HG02642 (cell line): ENCODE measurements at regions not wholly inside any gene's neighbourhood (a gene's known extent, or its start where the extent isn't known, plus 50 kb on each side); places are given as distances from the start of the nearest gene placed in this dataset.
"Not testable (repeated sequence)": the region's sequence is repeated elsewhere in the genome, so short reads cannot be mapped to it uniquely, and the experiment has no call there.

Source experiments
- ATAC-seq: cut with Tn5 transposase; IDR thresholded peaks from one replicate; pipeline ENCODE4 v1.9.1; 2021; ENCODE audit warnings: mild to moderate bottlenecking; ENCODE audit not compliant: unreplicated experiment, poor library complexity

DNA sequence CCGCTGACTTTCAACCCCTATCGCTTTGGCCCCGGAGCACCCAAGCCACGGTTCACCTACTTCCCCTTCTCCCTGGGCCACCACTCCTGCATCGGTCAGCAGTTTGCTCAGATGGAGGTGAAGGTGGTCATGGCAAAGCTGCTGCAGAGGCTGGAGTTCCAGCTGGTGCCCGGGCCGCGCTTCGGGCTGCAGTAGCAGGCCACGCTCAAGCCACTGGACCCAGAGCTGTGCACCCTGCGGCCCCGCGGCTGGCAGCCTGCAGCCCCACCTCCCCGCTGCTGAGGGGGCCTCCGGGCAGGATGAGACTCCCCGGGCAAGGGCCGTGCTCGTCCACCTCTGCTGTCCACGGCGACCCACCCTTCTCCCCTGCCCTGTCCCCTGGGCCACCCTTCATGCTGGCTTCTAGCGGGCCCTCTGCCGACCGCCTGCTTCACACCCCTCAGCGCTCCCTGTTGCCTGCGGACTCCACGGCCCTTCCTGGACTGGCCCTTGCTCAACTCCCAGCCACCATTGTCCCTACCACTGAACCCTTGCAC lies 92.2 kb upstream of the TRABD2B start:
- ATAC-seq = no peak

- ATAC-seq = no peak
These were observed 87.6 kb upstream of the TRABD2B start for GRCh38 chr1:48084826-48085225.

- ATAC-seq = no peak
These were observed 85.2 kb upstream of the TRABD2B start for GRCh38 chr1:48082271-48082962.

- no peak for ATAC-seq
These were observed 83.4 kb upstream of the TRABD2B start for GRCh38 chr1:48080331-48081255.

DNA sequence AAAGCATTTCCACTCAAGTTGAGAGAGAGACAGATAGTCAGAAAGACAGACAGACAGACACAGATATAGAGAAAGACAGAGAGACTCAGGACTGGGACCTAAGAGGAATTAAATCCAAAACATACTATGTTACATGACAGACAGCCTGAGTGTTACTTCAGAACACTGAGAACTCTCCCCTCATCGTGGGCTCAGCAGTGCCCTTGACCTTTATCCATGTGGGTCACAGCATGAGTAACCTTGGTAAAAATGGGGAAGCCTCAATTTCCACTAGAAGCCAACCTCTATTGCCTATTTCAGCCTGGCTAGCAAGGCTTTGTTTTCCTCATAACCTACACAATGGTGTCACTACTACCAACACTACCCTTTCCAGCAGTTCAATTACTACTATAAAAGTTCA lies 81.9 kb upstream of the TRABD2B start:
- ATAC-seq = no peak

- no peak for ATAC-seq
These were observed 80.6 kb upstream of the TRABD2B start for GRCh38 chr1:48077795-48078222.

DNA sequence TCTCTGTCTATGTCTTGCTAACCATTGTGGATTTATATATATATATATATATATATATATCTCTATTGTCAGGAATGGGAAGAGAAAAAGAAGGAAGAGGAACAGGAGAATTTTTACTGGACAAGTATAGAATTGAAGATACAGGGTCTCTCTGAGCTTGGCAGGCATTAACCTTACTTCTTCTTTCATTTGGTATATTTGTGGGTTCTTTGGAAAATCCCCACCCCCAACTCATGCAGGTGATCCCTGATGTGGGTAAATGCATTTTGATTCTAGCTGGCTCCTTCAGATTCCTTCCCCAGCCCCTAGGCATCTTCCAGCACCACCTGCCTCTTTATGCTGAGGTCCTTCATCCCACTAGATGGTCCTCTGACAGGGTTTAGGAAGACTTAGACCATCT lies 78.8 kb upstream of the TRABD2B start:
- no peak for ATAC-seq

DNA sequence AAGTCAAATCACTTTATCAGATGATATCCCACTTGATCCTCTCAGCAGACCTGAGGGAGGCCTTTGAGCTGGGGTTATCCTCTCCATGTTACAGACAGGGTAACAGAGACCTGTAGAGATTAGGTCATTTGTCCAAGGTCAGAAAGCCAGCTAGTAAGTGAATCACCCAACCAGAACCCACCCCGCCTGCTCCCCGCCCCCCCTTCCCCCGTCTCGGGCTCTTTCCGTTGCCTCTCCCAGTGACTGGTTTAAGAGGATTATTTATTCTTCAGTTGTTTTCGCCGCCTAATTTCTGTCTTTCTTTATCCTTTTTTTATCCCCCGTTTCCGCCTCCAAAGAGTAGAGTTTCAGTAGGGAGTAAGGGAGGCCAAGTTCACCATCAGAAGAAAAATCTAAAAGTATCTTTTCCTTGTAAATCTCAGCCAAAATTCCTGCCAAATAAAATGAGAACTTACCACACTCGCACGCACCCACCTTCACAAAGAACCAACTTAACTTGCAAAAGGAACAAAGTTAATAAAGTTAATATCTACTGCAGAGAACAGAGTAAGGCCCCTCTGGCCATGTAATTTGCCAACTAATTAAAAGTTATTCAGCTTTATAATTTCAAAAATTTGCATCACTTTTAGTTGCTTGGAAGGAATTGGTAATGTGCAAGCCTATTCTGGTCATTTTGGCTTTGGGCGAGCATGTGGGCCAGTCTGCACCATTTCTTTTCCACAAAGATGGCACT lies 76.8 kb upstream of the TRABD2B start:
- no peak for ATAC-seq

DNA sequence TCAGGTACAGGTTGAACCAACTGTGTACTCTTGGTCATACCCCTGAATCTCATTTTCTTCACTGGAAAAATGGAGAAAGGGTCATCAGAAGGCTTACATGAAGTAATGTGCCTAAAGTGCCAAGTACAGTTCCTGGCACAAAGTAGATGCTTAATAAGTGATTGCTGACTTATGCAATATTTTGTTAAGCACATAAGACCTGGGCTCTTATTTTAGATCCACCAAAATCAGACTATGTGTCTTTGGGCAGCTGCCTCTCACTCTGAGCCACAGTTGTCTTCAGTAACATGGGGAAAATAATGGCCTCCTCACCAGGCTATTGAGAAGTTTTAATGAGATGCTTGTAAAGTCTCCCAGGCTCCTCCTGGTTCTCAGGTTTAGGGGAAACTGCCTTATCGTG lies 74.3 kb upstream of the TRABD2B start:
- no peak for ATAC-seq

DNA sequence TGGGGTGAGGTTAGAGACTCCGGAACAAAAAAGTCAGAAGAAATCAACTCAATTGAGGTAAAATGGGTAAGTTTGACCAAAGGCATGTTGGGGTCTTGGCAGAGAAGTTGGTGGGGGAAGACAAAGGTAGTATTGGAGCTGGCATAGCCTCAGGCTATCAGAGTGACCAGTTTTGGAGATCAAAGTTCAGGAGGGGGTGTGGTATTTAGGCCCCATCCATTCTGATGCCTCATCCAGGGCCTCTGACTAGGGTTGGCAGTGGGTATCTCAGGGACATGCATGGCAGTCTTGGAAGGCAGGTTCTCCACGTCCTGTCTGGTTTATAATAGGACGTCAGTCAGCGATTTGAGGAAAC lies 73.2 kb upstream of the TRABD2B start:
- no peak for ATAC-seq

DNA sequence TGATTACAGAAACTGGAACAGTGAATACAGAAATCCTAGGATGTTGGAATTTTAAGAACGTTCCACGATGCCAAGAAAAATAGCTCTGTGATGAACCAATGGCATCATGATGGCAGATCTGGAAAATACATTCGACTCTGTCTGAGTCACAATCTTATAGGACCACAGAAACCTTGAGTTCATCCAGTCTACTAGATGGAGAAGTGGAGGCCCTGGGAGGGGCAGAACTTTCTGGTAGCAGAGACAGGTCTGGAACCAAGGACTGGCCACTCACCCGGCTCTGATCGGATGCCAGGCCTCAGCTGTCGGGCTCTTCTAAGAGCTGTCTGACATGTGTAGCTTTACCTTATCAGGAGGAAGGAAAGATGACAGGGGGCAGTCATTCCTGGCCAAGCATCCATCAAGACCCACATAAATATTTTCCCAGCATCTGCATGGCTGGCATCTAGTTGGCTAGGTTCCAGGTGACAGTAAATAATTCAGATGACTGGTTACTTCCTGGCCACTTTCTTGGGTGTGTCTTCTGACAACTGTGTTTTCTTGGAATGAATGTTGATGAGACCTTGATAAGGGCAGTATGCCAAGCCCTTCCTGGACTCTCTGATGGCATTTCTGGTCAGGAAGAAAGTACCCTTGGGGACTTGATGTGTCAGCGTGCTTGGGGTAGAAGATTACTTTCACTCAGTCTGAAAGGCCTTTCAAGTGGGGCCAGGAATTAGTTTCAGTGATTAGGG lies 72.6 kb upstream of the TRABD2B start:
- no peak for ATAC-seq

GRCh38 chr1:48068206-48068605 lies 71.0 kb upstream of the TRABD2B start:
- no peak for ATAC-seq

GRCh38 chr1:48066936-48067335 lies 69.8 kb upstream of the TRABD2B start:
- ATAC-seq = no peak

- ATAC-seq = not testable (repeated sequence)
These were observed 67.5 kb upstream of the TRABD2B start for GRCh38 chr1:48064693-48065092.

DNA sequence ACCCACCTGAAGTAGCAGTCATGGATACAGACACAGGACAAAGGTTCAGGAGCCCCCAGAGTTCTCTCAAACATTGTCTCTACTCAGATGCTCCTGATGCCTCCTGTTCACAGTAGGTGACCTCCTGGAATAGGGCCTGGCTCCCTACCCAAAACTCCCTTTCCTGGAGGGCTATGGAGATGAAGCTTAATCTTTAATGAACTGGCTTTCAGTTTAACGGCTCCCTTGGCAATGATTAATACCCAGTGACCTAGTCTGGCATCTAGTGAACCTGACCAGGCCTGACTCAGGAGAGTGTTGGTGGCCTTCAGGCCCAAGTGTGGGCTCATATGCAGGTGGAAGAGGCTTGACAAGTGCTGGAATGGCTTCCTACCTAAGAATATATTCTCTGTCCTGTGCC lies 65.2 kb upstream of the TRABD2B start:
- no peak for ATAC-seq

DNA sequence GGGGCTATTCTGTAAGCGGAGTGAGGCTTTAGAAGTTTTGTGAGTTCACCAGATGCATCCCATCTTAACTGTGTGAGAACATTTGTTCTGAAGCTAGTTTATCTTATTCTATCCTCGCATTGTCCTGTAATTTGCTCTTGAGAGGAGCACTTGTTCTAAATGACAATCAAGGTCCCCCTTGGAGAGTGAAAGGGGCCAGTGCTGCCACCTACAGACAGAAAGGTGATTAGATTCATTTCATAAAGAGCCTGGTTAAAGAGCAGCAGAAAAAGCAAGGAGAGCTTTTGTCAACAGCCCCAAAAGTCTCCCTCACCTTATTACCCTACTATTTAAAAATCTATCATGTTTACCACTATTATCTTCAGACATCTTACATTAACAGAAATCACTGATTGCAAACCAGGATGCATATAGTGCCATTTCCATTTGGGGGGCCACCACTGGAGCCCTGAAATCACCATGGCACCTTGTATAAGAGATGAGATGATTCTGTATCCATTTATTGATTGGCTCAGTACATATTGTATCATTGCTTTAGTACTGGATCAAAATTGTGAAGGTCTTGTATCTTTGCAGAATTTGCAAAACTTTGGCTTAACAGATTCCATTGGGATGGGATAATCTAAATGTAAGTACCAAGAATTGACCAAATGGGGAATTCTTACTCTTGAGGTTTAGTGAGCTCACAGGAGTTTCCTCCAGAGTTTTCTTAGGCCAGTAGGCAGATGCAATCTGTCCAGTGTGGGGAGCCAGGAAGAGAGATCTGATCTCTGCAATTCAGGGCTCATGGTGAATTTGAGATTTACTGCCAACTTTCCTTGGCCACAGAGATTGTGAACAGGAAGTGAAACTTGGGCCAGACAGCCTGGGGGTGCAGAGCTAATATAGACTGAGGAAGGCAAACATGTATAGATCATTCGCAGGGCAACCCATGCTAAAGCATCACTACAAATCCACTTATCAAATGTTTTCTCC lies 64.3 kb upstream of the TRABD2B start:
- no peak for ATAC-seq

GRCh38 chr1:48059289-48059688 lies 62.1 kb upstream of the TRABD2B start:
- ATAC-seq = no peak

DNA sequence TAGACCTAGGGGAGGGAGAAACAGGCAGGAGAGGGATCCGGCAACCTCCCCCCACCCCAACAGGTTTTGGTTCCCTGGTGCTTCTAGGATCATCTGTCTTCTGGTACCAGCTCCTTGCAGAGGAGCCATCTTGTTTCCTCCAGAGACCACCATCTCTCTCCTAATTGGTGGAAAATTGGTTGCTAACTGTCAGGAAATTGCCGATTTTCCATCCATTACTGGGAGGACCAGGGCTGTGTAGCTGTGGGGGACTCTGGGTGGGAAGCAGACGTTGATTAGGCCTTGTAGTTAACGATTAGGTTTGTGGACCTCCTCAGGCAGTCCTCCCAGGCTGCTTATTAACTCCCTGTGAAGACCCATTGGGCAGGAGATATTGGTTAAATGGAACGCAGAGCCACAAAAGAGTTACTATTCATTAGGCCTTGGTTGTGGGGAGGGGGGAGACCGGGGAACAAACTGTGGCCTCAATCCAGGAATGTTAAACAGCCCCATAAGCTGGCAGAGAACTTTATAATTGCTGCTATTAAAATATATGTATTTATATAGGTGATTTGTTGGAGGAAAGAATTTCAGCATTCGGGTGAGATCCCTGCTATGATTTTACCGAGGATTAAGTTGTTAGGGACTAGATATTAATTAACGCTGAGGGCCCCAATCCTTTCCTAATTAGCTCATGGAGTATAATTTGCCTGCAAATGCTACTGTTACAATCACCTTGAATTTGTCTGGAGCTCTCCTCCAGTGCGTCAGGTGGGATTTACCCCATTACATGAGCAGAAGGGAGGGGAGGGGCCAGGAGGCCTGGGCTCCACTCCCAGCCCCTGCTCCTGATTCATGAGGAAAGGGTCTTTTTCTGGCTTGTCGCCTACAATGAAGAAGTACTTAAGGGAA lies 61.2 kb upstream of the TRABD2B start:
- ATAC-seq = no peak
